ENCODE measurements at regions not wholly inside any gene's neighbourhood (a gene's known extent, or its start where the extent isn't known, plus 50 kb on each side); places are given as distances from the start of the nearest gene placed in this dataset.

- H3K4me1 ChIP-seq: no peaks in the 10 kb centered on the region
- no peaks in the 10 kb centered on the region for H3K27me3 ChIP-seq
- H3K27ac ChIP-seq: no peak overlapping the region
- WGBS: 82% methylated on average over 1 of the region's 1 CpG
- TF ChIP-seq EP300 (IDR thresholded peaks at IDR 0.05) (no peak), POLR2A (IDR thresholded peaks at IDR 0.05) (no peak), POLR2AphosphoS5 (IDR thresholded peaks at IDR 0.05) (no peak)
- TF ChIP-seq, protein P1, sequence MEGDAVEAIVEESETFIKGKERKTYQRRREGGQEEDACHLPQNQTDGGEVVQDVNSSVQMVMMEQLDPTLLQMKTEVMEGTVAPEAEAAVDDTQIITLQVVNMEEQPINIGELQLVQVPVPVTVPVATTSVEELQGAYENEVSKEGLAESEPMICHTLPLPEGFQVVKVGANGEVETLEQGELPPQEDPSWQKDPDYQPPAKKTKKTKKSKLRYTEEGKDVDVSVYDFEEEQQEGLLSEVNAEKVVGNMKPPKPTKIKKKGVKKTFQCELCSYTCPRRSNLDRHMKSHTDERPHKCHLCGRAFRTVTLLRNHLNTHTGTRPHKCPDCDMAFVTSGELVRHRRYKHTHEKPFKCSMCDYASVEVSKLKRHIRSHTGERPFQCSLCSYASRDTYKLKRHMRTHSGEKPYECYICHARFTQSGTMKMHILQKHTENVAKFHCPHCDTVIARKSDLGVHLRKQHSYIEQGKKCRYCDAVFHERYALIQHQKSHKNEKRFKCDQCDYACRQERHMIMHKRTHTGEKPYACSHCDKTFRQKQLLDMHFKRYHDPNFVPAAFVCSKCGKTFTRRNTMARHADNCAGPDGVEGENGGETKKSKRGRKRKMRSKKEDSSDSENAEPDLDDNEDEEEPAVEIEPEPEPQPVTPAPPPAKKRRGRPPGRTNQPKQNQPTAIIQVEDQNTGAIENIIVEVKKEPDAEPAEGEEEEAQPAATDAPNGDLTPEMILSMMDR (IDR thresholded peaks at IDR 0.05): no peak
- H3K36me3 ChIP-seq: no peaks in the 10 kb centered on the region
- H3K9me3 ChIP-seq: no peaks in the 10 kb centered on the region
- DNase-seq (ENCODE audit: low spot score in 2 of 2): no peak
- H3K4me3 ChIP-seq: no peak overlapping the region
Measured at GRCh38 chr3:6222069-6222468, 638.8 kb upstream of the GRM7 start.

- H3K9me3 ChIP-seq: no peaks in the 10 kb centered on the region
- no peak for DNase-seq (ENCODE audit: low spot score in 2 of 2)
- no peak overlapping the region for H3K4me3 ChIP-seq
- H3K36me3 ChIP-seq: no peaks in the 10 kb centered on the region
- H3K27me3 ChIP-seq: no peaks in the 10 kb centered on the region
- no peak overlapping the region for H3K27ac ChIP-seq
- 95% methylated on average over 3 of the region's 3 CpGs for WGBS
- TF ChIP-seq, protein P1 (IDR thresholded peaks at IDR 0.05): no peak
- TF ChIP-seq POLR2AphosphoS5 (IDR thresholded peaks at IDR 0.05): no peak
- TF ChIP-seq POLR2A (IDR thresholded peaks at IDR 0.05): no peak
- no peak for TF ChIP-seq EP300 (IDR thresholded peaks at IDR 0.05)
- no peaks in the 10 kb centered on the region for H3K4me1 ChIP-seq
Measured at GRCh38 chr3:6223572-6223971, 637.3 kb upstream of the GRM7 start.

- TF ChIP-seq POLR2A (IDR thresholded peaks at IDR 0.05) (no peak), EP300 (IDR thresholded peaks at IDR 0.05) (no peak), POLR2AphosphoS5 (IDR thresholded peaks at IDR 0.05) (no peak)
- TF ChIP-seq, protein P1 (IDR thresholded peaks at IDR 0.05): no peak
- Histone ChIP-seq H3K4me3 (no peak overlapping the region), H3K4me1 (no peaks in the 10 kb centered on the region), H3K27me3 (no peaks in the 10 kb centered on the region), H3K36me3 (no peaks in the 10 kb centered on the region), H3K27ac (no peak overlapping the region), H3K9me3 (no peaks in the 10 kb centered on the region)
- no peak for DNase-seq (ENCODE audit: low spot score in 2 of 2)
- 79% methylated on average over 4 of the region's 4 CpGs for WGBS
Measured at GRCh38 chr3:6228958-6229683, 631.8 kb upstream of the GRM7 start.

DNA sequence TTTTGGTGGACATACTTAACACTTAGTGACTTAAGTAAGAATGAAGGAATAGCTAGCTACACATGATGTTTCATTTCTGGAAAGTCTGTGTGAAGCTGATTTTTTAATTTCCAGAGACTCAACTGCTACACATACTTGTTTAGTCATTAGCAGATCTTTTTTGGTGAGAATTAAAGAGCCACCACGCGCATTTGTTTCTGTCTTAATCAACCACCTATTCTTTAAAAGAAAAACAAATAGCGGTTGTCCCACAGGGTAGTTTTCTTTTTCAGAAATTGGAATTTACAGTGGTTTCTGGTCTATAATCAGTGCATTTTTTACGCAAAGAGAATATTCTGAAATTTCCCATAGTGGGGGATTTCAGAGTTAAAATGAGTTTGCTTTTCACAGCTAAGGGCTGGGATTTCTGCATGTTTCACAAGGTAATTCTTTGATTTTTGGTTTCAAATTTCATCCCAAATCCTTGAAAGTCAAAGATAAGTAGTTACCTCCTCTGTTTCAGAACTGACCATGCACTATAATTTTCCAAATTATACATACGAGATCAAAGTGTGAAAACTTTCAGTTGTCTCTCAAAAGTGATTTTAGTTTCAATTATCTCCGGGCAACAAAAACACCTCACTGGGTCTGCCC is 631.0 kb upstream of the GRM7 start:
- no peak for DNase-seq (ENCODE audit: low spot score in 2 of 2)
- no peaks in the 10 kb centered on the region for H3K9me3 ChIP-seq
- TF ChIP-seq POLR2AphosphoS5 (IDR thresholded peaks at IDR 0.05) (no peak), POLR2A (IDR thresholded peaks at IDR 0.05) (no peak), EP300 (IDR thresholded peaks at IDR 0.05) (no peak)
- TF ChIP-seq, protein P1 (IDR thresholded peaks at IDR 0.05): no peak
- H3K27me3 ChIP-seq: no peaks in the 10 kb centered on the region
- 77% methylated on average over 6 of the region's 6 CpGs for WGBS
- no peak overlapping the region for H3K27ac ChIP-seq
- H3K36me3 ChIP-seq: no peaks in the 10 kb centered on the region
- no peaks in the 10 kb centered on the region for H3K4me1 ChIP-seq
- no peak overlapping the region for H3K4me3 ChIP-seq

DNA sequence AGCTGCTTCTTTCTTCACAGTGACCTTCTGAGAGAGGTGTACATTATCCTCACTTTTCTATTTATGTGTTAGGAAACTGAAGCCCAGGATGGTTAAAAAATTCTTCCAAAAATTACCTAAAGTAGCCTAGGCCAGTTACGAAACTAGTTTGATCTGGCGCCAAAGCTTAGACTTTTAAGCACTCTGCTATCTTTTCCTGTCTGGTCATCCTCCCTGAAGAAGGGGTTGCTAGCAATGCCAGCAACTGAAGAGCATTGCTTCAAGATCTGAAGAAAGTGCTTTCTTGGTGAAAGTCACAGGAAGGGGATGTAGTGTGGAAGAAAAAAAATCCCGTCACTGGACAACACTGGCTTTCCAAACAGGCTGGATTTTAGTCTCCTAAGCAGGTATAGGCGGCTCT is 618.8 kb upstream of the GRM7 start:
- no peak for TF ChIP-seq POLR2A (IDR thresholded peaks at IDR 0.05)
- no peak for TF ChIP-seq EP300 (IDR thresholded peaks at IDR 0.05)
- TF ChIP-seq POLR2AphosphoS5 (IDR thresholded peaks at IDR 0.05): no peak
- TF ChIP-seq, protein P1 (IDR thresholded peaks at IDR 0.05): no peak
- H3K4me1 ChIP-seq: no peaks in the 10 kb centered on the region
- 78% methylated on average over 4 of the region's 4 CpGs for WGBS
- no peaks in the 10 kb centered on the region for H3K27me3 ChIP-seq
- peaks cover 4% of the 10 kb centered on the region for H3K9me3 ChIP-seq
- no peak overlapping the region for H3K27ac ChIP-seq
- no peak for DNase-seq (ENCODE audit: low spot score in 2 of 2)
- H3K4me3 ChIP-seq: no peak overlapping the region
- H3K36me3 ChIP-seq: no peaks in the 10 kb centered on the region
